Breast epithelium (tissue), 3 donors: ENCODE measurements at regions not wholly inside any gene's neighbourhood (a gene's known extent, or its start where the extent isn't known, plus 50 kb on each side); places are given as distances from the start of the nearest gene placed in this dataset.

Source experiments
- POLR2A ChIP-seq: fragments of 450-650 bp; IDR thresholded peaks from one replicate; pipeline ENCODE4 v1.6.1; 2016; ENCODE audit warnings: antibody characterized with exemption, mild to moderate bottlenecking, moderate library complexity
- TF ChIP-seq, protein P1 (sequence below), 3 donors: fragments of 450-650 bp; IDR thresholded peaks; one replicate each; pipeline ENCODE4 v1.5.1; 2016 to 2017; ENCODE audit warnings: antibody characterized with exemption in 3 of 3, mild to moderate bottlenecking in 3 of 3, moderate library complexity in 3 of 3

DNA sequence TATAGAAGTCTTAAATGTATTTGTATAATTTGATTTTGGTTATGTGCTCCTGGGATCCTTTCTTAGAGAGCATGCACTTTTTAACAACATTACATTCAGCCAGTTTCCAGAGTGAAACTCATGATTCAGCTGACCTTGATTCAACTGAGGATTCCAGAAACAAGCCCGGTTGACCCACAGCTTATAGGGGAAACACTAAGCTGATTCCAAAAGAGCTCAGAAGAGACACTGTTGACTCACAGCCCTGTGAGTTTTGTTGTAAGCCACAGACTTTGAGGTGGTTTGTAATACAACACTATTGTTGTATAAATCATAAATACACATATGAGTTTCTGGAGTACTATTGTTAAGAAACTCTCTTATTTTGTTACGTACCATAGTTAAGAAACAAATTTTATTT is 133.8 kb upstream of the MGAT4C start:
- TF ChIP-seq, protein P1, sequence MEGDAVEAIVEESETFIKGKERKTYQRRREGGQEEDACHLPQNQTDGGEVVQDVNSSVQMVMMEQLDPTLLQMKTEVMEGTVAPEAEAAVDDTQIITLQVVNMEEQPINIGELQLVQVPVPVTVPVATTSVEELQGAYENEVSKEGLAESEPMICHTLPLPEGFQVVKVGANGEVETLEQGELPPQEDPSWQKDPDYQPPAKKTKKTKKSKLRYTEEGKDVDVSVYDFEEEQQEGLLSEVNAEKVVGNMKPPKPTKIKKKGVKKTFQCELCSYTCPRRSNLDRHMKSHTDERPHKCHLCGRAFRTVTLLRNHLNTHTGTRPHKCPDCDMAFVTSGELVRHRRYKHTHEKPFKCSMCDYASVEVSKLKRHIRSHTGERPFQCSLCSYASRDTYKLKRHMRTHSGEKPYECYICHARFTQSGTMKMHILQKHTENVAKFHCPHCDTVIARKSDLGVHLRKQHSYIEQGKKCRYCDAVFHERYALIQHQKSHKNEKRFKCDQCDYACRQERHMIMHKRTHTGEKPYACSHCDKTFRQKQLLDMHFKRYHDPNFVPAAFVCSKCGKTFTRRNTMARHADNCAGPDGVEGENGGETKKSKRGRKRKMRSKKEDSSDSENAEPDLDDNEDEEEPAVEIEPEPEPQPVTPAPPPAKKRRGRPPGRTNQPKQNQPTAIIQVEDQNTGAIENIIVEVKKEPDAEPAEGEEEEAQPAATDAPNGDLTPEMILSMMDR (IDR thresholded peaks at IDR 0.05), result no peak
- TF ChIP-seq POLR2A, result no peak
